HL-60 (cell line): ENCODE measurements at regions not wholly inside any gene's neighbourhood (a gene's known extent, or its start where the extent isn't known, plus 50 kb on each side); places are given as distances from the start of the nearest gene placed in this dataset.

ENCODE experiments used
- DNase-seq, 2 experiments: peaks; one replicate each; pipeline ENCODE4 v3.0.0-alpha.2; 2010 to 2020; ENCODE audit warnings: low read depth in 1 of 2, low spot score in 1 of 2
- H3K27ac ChIP-seq: fragments of 250-450 bp; sonication (Bioruptor Pico); replicated peaks from 2 replicates; pipeline ENCODE4 v1.5.1; 2020; ENCODE audit warnings: mild to moderate bottlenecking, moderate library complexity
- H3K27me3 ChIP-seq: fragments of 250-450 bp; sonication (Bioruptor Pico); 2 replicates; pipeline ENCODE4 v1.5.1; 2021; ENCODE audit warnings: mild to moderate bottlenecking, moderate library complexity; ENCODE audit not compliant: insufficient read depth, poor library complexity, severe bottlenecking
- H3K4me3 ChIP-seq: replicated peaks from 2 replicates; pipeline ENCODE4 v1.5.1; 2011; ENCODE audit warnings: mild to moderate bottlenecking, control low read depth, low read length; ENCODE audit not compliant: insufficient read depth
- GABPA ChIP-seq: IDR thresholded peaks from 2 replicates; pipeline ENCODE4 v1.6.1; 2012; ENCODE audit warnings: low read depth
- POLR2AphosphoS5 ChIP-seq: IDR thresholded peaks from 2 replicates; pipeline ENCODE4 v1.6.1; 2012; ENCODE audit warnings: low read depth
- SPI1 ChIP-seq: IDR thresholded peaks from 2 replicates; pipeline ENCODE4 v1.6.1; 2012; ENCODE audit warnings: low read depth, mild to moderate bottlenecking, borderline replicate concordance
- TF ChIP-seq, protein P1 (sequence below): IDR thresholded peaks from 2 replicates; pipeline ENCODE4 v1.6.1; 2012; ENCODE audit warnings: low read depth; ENCODE audit not compliant: insufficient replicate concordance
- TF ChIP-seq, protein P2 (sequence below): IDR thresholded peaks from one replicate; pipeline ENCODE4 v1.5.1; 2011; ENCODE audit warnings: low read length, control low read depth, inconsistent platforms; ENCODE audit not compliant: insufficient read depth

DNA sequence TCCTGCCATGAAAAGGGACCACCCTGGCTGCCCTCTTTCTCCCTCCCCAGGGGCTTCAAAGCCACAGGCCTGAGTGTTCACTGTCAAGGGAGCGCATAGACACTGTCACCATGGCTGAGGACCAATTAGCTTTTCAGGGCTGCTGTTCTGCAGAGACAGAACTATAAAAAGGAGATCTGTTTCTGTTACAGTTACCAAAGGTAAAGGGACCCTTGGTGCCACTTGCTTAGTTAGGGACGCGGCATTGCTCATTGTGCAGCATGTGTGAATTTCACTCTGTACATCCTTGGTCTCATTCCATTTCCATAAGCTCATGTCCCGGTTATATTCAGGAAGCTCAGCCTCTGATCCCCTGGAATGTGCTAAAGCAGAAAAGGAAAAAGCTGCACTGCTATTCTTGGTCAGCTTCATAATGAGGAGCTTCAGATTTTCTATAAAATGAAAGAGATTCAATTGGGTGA lies 55.5 kb upstream of the RNF152 start:
- H3K27me3 ChIP-seq = no peaks in the 10 kb centered on the region
- no peak overlapping the region for H3K27ac ChIP-seq
- H3K4me3 ChIP-seq = no peak overlapping the region
- no peak for TF ChIP-seq POLR2AphosphoS5
- TF ChIP-seq SPI1 = no peak
- no peak for TF ChIP-seq GABPA
- TF ChIP-seq, protein P1, sequence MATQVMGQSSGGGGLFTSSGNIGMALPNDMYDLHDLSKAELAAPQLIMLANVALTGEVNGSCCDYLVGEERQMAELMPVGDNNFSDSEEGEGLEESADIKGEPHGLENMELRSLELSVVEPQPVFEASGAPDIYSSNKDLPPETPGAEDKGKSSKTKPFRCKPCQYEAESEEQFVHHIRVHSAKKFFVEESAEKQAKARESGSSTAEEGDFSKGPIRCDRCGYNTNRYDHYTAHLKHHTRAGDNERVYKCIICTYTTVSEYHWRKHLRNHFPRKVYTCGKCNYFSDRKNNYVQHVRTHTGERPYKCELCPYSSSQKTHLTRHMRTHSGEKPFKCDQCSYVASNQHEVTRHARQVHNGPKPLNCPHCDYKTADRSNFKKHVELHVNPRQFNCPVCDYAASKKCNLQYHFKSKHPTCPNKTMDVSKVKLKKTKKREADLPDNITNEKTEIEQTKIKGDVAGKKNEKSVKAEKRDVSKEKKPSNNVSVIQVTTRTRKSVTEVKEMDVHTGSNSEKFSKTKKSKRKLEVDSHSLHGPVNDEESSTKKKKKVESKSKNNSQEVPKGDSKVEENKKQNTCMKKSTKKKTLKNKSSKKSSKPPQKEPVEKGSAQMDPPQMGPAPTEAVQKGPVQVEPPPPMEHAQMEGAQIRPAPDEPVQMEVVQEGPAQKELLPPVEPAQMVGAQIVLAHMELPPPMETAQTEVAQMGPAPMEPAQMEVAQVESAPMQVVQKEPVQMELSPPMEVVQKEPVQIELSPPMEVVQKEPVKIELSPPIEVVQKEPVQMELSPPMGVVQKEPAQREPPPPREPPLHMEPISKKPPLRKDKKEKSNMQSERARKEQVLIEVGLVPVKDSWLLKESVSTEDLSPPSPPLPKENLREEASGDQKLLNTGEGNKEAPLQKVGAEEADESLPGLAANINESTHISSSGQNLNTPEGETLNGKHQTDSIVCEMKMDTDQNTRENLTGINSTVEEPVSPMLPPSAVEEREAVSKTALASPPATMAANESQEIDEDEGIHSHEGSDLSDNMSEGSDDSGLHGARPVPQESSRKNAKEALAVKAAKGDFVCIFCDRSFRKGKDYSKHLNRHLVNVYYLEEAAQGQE = no peak
- TF ChIP-seq, protein P2, sequence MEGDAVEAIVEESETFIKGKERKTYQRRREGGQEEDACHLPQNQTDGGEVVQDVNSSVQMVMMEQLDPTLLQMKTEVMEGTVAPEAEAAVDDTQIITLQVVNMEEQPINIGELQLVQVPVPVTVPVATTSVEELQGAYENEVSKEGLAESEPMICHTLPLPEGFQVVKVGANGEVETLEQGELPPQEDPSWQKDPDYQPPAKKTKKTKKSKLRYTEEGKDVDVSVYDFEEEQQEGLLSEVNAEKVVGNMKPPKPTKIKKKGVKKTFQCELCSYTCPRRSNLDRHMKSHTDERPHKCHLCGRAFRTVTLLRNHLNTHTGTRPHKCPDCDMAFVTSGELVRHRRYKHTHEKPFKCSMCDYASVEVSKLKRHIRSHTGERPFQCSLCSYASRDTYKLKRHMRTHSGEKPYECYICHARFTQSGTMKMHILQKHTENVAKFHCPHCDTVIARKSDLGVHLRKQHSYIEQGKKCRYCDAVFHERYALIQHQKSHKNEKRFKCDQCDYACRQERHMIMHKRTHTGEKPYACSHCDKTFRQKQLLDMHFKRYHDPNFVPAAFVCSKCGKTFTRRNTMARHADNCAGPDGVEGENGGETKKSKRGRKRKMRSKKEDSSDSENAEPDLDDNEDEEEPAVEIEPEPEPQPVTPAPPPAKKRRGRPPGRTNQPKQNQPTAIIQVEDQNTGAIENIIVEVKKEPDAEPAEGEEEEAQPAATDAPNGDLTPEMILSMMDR = no peak
- no peak for DNase-seq

DNA sequence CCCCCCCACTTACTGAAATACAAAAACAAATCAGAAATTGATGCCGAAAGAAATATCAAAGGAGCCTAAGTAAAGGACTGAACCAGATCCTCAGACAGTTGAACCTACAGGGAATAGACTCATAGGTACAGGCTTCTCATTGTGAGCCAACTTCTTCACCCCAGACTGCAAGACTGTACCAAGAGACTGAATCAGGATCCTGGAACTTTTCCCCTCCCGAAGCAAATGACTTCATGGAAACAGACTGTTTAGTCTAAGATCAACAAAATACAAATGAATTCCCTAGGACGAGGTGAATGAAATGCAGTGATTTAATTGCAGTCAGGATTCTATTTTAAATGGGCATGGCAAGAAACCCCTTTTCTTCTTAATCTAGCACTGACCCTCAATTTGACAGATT lies 53.6 kb upstream of the RNF152 start:
- TF ChIP-seq POLR2AphosphoS5 (no peak), GABPA (no peak), SPI1 (no peak)
- TF ChIP-seq, protein P1 = no peak
- TF ChIP-seq, protein P2 = no peak
- Histone ChIP-seq H3K27me3 (no peaks in the 10 kb centered on the region), H3K4me3 (no peak overlapping the region), H3K27ac (no peak overlapping the region)
- DNase-seq = no peak

DNA sequence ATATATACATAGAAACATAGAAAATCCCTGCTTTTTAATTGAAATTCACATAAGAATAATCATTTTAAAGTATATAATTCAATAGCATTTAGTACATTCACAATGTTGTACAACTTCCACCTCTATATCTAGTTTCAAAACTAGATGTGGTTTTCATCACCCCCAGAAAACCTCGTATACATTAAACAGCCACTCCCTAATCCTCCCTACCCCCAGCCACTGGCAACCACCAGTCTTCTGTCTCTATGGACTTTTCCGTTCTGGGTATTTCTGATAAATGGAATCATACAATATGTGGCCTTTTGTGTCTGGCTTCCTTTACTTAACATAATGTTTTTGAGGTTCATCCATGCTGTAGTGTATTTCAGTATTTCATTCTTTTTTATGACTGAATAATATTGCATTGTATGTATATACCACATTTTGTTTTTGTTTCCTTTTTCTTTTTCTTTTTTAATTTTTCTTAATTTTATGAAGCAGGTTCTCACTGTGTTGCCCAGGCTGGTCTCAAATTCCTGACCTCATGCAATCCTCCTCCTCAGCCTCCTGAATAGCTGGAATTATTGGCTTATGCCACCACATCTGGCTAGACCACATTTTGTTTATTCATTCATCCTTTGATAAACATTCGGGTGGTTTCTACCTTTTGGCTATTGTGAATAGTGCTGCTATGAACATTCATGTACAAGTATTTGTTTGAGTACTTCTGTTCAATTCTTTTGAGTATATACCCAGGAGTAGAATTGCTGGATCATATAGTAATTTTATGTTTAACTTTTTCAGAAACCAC lies 50.6 kb upstream of the RNF152 start:
- TF ChIP-seq SPI1 (no peak), GABPA (no peak), POLR2AphosphoS5 (no peak)
- TF ChIP-seq, protein P1 = no peak
- TF ChIP-seq, protein P2 = no peak
- Histone ChIP-seq H3K27ac (no peak overlapping the region), H3K4me3 (no peak overlapping the region), H3K27me3 (no peaks in the 10 kb centered on the region)
- no peak for DNase-seq
